Duodenal mucosa (tissue), 2 donors: ENCODE measurements at regions not wholly inside any gene's neighbourhood (a gene's known extent, or its start where the extent isn't known, plus 50 kb on each side); places are given as distances from the start of the nearest gene placed in this dataset.
A peak's percentile ranks its signal among the peaks of the same experiment; 100 is the strongest.

Experiments
- H3K27ac ChIP-seq: one replicate; pipeline ENCODE4 v1.7.0; 2013; ENCODE audit warnings: low read depth, low read length
- H3K27me3 ChIP-seq, 2 donors: one replicate each; pipeline ENCODE4 v1.7.0; 2013; ENCODE audit warnings: low read length in 2 of 2, control low read depth in 1 of 2; ENCODE audit not compliant: insufficient read depth in 2 of 2, control insufficient read depth in 1 of 2
- H3K36me3 ChIP-seq, 2 donors: one replicate each; pipeline ENCODE4 v1.7.0; 2013; ENCODE audit warnings: low read length in 2 of 2, control low read depth in 1 of 2; ENCODE audit not compliant: insufficient read depth in 2 of 2, control insufficient read depth in 1 of 2
- H3K4me1 ChIP-seq, 2 donors: one replicate each; pipeline ENCODE4 v1.7.0; 2013; ENCODE audit warnings: low read length in 2 of 2, control low read depth in 1 of 2; ENCODE audit not compliant: insufficient read depth in 2 of 2, control insufficient read depth in 1 of 2
- H3K4me3 ChIP-seq, 2 donors: one replicate each; pipeline ENCODE4 v1.7.0; 2013; ENCODE audit warnings: low read length in 2 of 2, low read depth in 1 of 2
- H3K9ac ChIP-seq, 2 donors: one replicate each; pipeline ENCODE4 v1.7.0; 2013; ENCODE audit warnings: low read length in 2 of 2, low read depth in 1 of 2
- H3K9me3 ChIP-seq, 2 donors: one replicate each; pipeline ENCODE4 v1.7.0; 2013; ENCODE audit warnings: low read length in 2 of 2, control low read depth in 1 of 2; ENCODE audit not compliant: control insufficient read depth in 1 of 2

- H3K4me1 ChIP-seq: peaks cover 0 to 4% of the 10 kb centered on the region in 2 donors
- H3K9me3 ChIP-seq: no peaks in the 10 kb centered on the region
- no peak overlapping the region for H3K9ac ChIP-seq
- H3K36me3 ChIP-seq: no peaks in the 10 kb centered on the region
- H3K27ac ChIP-seq: no peak overlapping the region
- no peaks in the 10 kb centered on the region for H3K27me3 ChIP-seq
- H3K4me3 ChIP-seq: no peak overlapping the region
These were observed 321.2 kb downstream of the SLC16A7 start for GRCh38 chr12:59916988-59917387.

- Histone ChIP-seq H3K4me3 (no peak overlapping the region), H3K9ac (no peak overlapping the region), H3K27me3 (no peaks in the 10 kb centered on the region), H3K4me1 (no peaks in the 10 kb centered on the region), H3K36me3 (no peaks in the 10 kb centered on the region), H3K9me3 (no peaks in the 10 kb centered on the region), H3K27ac (no peak overlapping the region)
These were observed 331.2 kb downstream of the SLC16A7 start for GRCh38 chr12:59927032-59927431.

- no peaks in the 10 kb centered on the region for H3K9me3 ChIP-seq
- H3K27me3 ChIP-seq: no peaks in the 10 kb centered on the region
- no peaks in the 10 kb centered on the region for H3K36me3 ChIP-seq
- H3K4me1 ChIP-seq: no peaks in the 10 kb centered on the region
- H3K4me3 ChIP-seq: no peak overlapping the region
- no peak overlapping the region for H3K27ac ChIP-seq
- no peak overlapping the region for H3K9ac ChIP-seq
These were observed 332.6 kb downstream of the SLC16A7 start for GRCh38 chr12:59928416-59928815.

GRCh38 chr12:59929110-59929509 lies 333.3 kb downstream of the SLC16A7 start:
- no peak overlapping the region for H3K27ac ChIP-seq
- H3K9ac ChIP-seq: no peak overlapping the region
- no peaks in the 10 kb centered on the region for H3K36me3 ChIP-seq
- H3K27me3 ChIP-seq: no peaks in the 10 kb centered on the region
- no peaks in the 10 kb centered on the region for H3K9me3 ChIP-seq
- no peaks in the 10 kb centered on the region for H3K4me1 ChIP-seq
- H3K4me3 ChIP-seq: no peak overlapping the region

GRCh38 chr12:59934486-59934885 lies 338.7 kb downstream of the SLC16A7 start:
- H3K9ac ChIP-seq: no peak overlapping the region
- no peak overlapping the region for H3K27ac ChIP-seq
- no peaks in the 10 kb centered on the region for H3K36me3 ChIP-seq
- no peaks in the 10 kb centered on the region for H3K9me3 ChIP-seq
- no peak overlapping the region for H3K4me3 ChIP-seq
- no peaks in the 10 kb centered on the region for H3K27me3 ChIP-seq
- no peaks in the 10 kb centered on the region for H3K4me1 ChIP-seq

- Histone ChIP-seq H3K9me3 (no peaks in the 10 kb centered on the region), H3K36me3 (no peaks in the 10 kb centered on the region), H3K4me3 (no peak overlapping the region), H3K27me3 (no peaks in the 10 kb centered on the region), H3K9ac (no peak overlapping the region), H3K27ac (no peak overlapping the region), H3K4me1 (peaks cover 0 to 12% of the 10 kb centered on the region in 2 donors)
These were observed 340.7 kb downstream of the SLC16A7 start for GRCh38 chr12:59936534-59936933.

- H3K4me3 ChIP-seq: no peak overlapping the region
These were observed 341.3 kb downstream of the SLC16A7 start for GRCh38 chr12:59937148-59937547.

GRCh38 chr12:59938190-59938962 lies 342.5 kb downstream of the SLC16A7 start:
- Histone ChIP-seq H3K27me3 (no peaks in the 10 kb centered on the region), H3K36me3 (no peaks in the 10 kb centered on the region), H3K4me3 (no peak overlapping the region), H3K9ac (no peak overlapping the region), H3K4me1 (peaks cover 0 to 15% of the 10 kb centered on the region in 2 donors), H3K9me3 (no peaks in the 10 kb centered on the region), H3K27ac (no peak overlapping the region)

More at GRCh38 chr12:59937148-59937547, 341.3 kb downstream of the SLC16A7 start:
- no peaks in the 10 kb centered on the region for H3K36me3 ChIP-seq
- peaks cover 0 to 15% of the 10 kb centered on the region in 2 donors for H3K4me1 ChIP-seq
- H3K9me3 ChIP-seq: no peaks in the 10 kb centered on the region
- no peak overlapping the region for H3K9ac ChIP-seq
- H3K27ac ChIP-seq: no peak overlapping the region
- no peaks in the 10 kb centered on the region for H3K27me3 ChIP-seq

- Histone ChIP-seq H3K27me3 (no peaks in the 10 kb centered on the region), H3K36me3 (no peaks in the 10 kb centered on the region), H3K9me3 (no peaks in the 10 kb centered on the region), H3K4me1 (peaks cover 0 to 15% of the 10 kb centered on the region in 2 donors), H3K4me3 (peak overlapping the region in 1 of 2 donors; percentile 22), H3K9ac (no peak overlapping the region), H3K27ac (no peak overlapping the region)
These were observed 345.0 kb downstream of the SLC16A7 start for GRCh38 chr12:59940631-59941342.

GRCh38 chr12:59941461-59941860 lies 345.6 kb downstream of the SLC16A7 start:
- Histone ChIP-seq H3K27ac (no peak overlapping the region), H3K9ac (no peak overlapping the region), H3K9me3 (no peaks in the 10 kb centered on the region), H3K36me3 (no peaks in the 10 kb centered on the region), H3K27me3 (no peaks in the 10 kb centered on the region), H3K4me1 (peaks cover 0 to 15% of the 10 kb centered on the region in 2 donors), H3K4me3 (no peak overlapping the region)
